Skin epidermis (tissue), 12 donors: ENCODE measurements at regions not wholly inside any gene's neighbourhood (a gene's known extent, or its start where the extent isn't known, plus 50 kb on each side); places are given as distances from the start of the nearest gene placed in this dataset.

Source experiments
- H3K27ac ChIP-seq, 21 experiments: fragments of 200-600 bp; sonication (generic) in 11 of 21; one replicate each; pipeline ENCODE4 v1.5.0; 2020; ENCODE audit warnings: mild to moderate bottlenecking in 3 of 21, inconsistent platforms in 2 of 21, moderate library complexity in 2 of 21
- H3K4me3 ChIP-seq, 7 experiments: fragments of 200-600 bp; sonication (generic) in 2 of 7; one replicate each; pipeline ENCODE4 v1.5.0; 2020; ENCODE audit warnings: inconsistent platforms in 2 of 7, mild to moderate bottlenecking in 2 of 7, moderate library complexity in 1 of 7

DNA sequence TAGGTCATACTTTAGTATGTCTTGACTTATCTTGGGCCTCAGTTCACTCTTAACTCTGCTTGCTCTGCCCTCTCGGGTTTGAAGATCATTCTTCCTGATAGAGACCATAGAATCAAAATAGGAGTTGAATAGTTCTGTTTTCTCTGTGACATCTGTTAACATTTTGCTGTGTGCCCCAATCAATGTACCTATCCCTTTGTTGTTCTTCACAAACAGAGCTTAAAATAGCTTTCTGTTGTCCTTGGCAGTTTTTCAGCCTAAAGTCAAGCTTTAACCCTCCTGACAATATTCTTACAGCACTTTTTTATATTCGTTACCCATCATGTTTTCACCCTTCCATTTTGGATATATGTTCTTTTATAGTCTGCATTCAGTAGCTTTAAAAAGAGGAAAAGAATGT lies 724.5 kb upstream of the FANCL start:
- Histone ChIP-seq H3K27ac (no peak overlapping the region), H3K4me3 (no peak overlapping the region)

- H3K27ac ChIP-seq = no peak overlapping the region
- H3K4me3 ChIP-seq = no peak overlapping the region
These were observed 718.9 kb upstream of the FANCL start for GRCh38 chr2:58959996-58960395.

DNA sequence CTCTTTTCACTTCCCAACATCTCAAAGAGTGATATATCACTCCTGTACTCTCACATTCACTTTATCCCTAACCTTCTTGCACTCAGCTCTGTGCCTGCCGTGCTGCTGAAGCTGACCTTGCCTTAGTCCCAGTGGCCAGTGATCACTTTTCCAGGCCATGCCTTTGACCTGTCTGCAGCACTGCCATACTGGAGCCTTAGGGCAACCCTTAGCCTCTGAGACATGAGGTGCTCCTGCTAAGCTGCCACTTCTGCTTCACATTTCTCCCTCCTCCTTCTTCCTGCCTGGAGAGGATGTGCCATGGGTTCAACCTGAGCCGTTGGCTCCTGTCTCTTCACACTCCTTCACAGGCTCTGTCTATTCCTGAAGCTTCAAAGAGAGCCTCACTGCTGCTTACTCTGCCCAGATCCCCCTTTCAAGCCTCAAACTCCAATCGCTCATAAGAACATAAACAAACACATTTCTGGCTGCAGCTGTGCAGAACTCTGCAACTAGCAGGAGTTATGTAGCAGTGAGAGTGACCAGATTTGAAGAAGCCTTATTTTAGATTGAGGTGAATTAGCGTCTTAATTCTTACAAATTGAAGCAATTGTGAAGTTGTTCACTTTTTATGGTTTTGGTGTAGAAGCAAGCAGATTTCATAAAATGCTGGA lies 716.2 kb upstream of the FANCL start:
- H3K27ac ChIP-seq = no peak overlapping the region
- H3K4me3 ChIP-seq = no peak overlapping the region

DNA sequence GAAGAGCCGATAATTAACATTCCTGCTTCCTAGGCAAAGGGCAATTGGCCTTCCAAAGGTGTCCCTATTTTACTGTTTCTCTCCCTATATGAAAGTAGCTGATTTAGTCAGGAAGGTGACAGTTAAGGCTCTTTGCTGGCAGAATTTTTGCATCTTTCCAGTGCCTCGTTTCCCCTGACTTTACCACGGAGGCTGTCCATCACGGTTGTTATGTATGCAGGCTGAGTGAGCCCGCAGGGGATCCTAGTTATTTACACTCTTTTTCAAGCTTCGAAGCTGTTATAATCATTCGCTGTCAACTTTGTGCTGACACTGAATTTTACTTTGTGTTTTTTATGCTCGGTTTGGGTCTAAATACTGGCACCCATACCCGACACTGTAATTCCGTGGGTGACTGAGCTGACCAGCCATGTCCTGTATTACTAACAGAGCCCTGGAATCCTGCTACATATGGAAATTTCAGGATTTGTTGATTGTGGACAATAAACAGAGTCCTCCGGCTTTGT lies 713.8 kb upstream of the FANCL start:
- no peak overlapping the region for H3K27ac ChIP-seq
- no peak overlapping the region for H3K4me3 ChIP-seq

GRCh38 chr2:58951722-58952121 lies 710.6 kb upstream of the FANCL start:
- H3K4me3 ChIP-seq = no peak overlapping the region
- no peak overlapping the region for H3K27ac ChIP-seq

GRCh38 chr2:58950795-58951462 lies 709.8 kb upstream of the FANCL start:
- Histone ChIP-seq H3K4me3 (no peak overlapping the region), H3K27ac (no peak overlapping the region)

- Histone ChIP-seq H3K4me3 (no peak overlapping the region), H3K27ac (no peak overlapping the region)
These were observed 698.3 kb upstream of the FANCL start for GRCh38 chr2:58939388-58939787.

GRCh38 chr2:58938988-58939387 lies 697.9 kb upstream of the FANCL start:
- Histone ChIP-seq H3K27ac (no peak overlapping the region), H3K4me3 (no peak overlapping the region)

GRCh38 chr2:58932801-58933200 lies 691.7 kb upstream of the FANCL start:
- Histone ChIP-seq H3K27ac (no peak overlapping the region), H3K4me3 (no peak overlapping the region)

- no peak overlapping the region for H3K4me3 ChIP-seq
- no peak overlapping the region for H3K27ac ChIP-seq
These were observed 689.4 kb upstream of the FANCL start for GRCh38 chr2:58930537-58930936.

DNA sequence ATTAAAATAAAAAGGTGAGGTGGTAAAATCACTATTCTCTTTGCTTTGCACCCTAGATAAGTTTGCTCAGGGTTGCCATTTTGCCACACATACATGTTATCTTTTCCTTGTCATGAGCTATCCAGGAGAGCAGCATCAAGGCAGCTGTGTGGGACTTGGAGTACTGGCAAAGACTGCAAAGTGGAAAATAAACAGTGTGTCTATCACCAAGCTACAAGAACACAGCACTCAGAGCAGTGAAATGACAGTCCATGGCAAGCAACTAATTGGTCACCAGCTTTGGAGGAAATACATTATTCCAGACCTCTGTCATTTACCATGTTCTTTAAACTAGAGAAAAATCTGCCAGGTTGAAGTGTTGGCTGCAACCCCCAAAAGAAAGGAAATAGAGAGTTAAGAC lies 687.8 kb upstream of the FANCL start:
- Histone ChIP-seq H3K4me3 (no peak overlapping the region), H3K27ac (no peak overlapping the region)

- no peak overlapping the region for H3K4me3 ChIP-seq
- H3K27ac ChIP-seq = no peak overlapping the region
These were observed 687.3 kb upstream of the FANCL start for GRCh38 chr2:58928391-58928790.

DNA sequence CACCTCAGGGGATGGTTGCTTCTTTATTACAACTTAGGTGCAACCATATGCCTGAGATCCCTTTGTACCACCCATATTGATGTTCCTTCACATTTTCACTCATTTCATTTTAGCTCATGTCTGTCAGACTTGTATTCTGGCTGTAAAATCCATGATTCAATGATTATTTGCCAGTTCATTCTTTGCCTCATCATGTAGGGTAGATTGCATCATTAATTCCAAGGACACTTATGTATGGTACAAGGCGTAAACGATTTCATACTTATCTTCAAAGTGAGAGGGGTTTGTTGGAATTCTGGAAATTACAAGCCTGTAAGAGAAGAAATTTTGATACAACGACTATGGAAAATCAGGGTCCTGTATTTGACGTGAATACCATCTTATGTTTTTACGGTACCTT lies 685.0 kb upstream of the FANCL start:
- Histone ChIP-seq H3K4me3 (no peak overlapping the region), H3K27ac (no peak overlapping the region)

GRCh38 chr2:58925676-58926081 lies 684.6 kb upstream of the FANCL start:
- Histone ChIP-seq H3K4me3 (no peak overlapping the region), H3K27ac (no peak overlapping the region)

- Histone ChIP-seq H3K4me3 (no peak overlapping the region), H3K27ac (no peak overlapping the region)
These were observed 682.7 kb upstream of the FANCL start for GRCh38 chr2:58923869-58924268.

DNA sequence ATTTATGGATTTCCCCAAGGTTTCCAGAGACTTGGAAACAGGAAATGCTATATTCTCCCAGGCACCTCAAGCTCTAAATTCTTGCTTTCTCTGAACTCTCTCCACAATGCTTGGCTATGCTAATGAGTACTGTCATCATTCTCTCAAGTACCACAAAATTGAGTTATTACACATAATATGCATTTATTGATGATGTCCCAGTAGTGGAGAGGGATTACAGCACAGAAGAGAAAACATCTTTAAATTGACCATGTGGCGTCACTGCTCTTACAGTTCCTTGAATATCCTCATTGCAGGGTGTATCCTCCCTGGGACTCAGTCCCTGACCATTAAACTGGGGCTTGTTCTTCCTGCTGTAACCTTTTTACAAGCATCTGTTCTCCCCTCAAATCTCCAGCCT lies 681.1 kb upstream of the FANCL start:
- Histone ChIP-seq H3K4me3 (no peak overlapping the region), H3K27ac (no peak overlapping the region)

- H3K4me3 ChIP-seq = no peak overlapping the region
- H3K27ac ChIP-seq = no peak overlapping the region
These were observed 680.6 kb upstream of the FANCL start for GRCh38 chr2:58921676-58922075.

GRCh38 chr2:58920001-58920400 lies 678.9 kb upstream of the FANCL start:
- Histone ChIP-seq H3K27ac (no peak overlapping the region), H3K4me3 (no peak overlapping the region)

- no peak overlapping the region for H3K4me3 ChIP-seq
- H3K27ac ChIP-seq = no peak overlapping the region
These were observed 678.2 kb upstream of the FANCL start for GRCh38 chr2:58919316-58919715.

GRCh38 chr2:58918141-58918540 lies 677.0 kb upstream of the FANCL start:
- no peak overlapping the region for H3K4me3 ChIP-seq
- no peak overlapping the region for H3K27ac ChIP-seq

DNA sequence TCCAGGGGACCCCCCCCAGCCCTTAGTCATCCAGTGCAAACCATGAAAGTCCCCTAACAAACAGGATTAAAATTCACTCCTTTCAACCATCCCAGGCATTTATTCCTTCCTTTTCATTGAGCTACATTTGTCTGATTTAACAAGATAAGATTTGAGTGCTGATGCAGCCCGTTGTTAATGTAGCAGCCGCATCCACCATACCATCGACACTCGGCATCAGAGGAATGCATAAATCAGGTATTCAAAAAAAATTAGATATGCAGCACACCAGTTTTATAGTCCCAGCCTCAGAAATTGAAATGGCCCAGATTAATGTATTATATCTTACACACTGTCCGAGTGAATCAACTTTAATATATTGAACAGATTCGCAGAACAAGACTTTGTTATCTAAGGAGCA lies 676.5 kb upstream of the FANCL start:
- no peak overlapping the region for H3K27ac ChIP-seq
- no peak overlapping the region for H3K4me3 ChIP-seq

GRCh38 chr2:58916063-58916462 lies 674.9 kb upstream of the FANCL start:
- no peak overlapping the region for H3K4me3 ChIP-seq
- H3K27ac ChIP-seq = no peak overlapping the region
